Sigmoid colon (tissue), 4 donors: ENCODE measurements at regions not wholly inside any gene's neighbourhood (a gene's known extent, or its start where the extent isn't known, plus 50 kb on each side); places are given as distances from the start of the nearest gene placed in this dataset.
A peak's percentile ranks its signal among the peaks of the same experiment; 100 is the strongest.

Source experiments
- POLR2A ChIP-seq, 2 donors: fragments of 450-650 bp; IDR thresholded peaks; one replicate each; pipeline ENCODE4 v1.6.1; 2016; ENCODE audit warnings: antibody characterized with exemption in 2 of 2, mild to moderate bottlenecking in 2 of 2, moderate library complexity in 2 of 2
- POLR2AphosphoS5 ChIP-seq, 4 donors: sonication (generic); formaldehyde crosslinking; IDR thresholded peaks; one replicate each; pipeline ENCODE4 v1.6.1; 2017; ENCODE audit warnings: antibody characterized with exemption in 4 of 4
- TF ChIP-seq, protein P1 (sequence below), 4 experiments: fragments of 450-650 bp in 3 of 4; fragments of 200-600 bp in 1 of 4; IDR thresholded peaks; one replicate each; pipeline ENCODE4 v1.5.1; 2016 to 2019; ENCODE audit warnings: antibody characterized with exemption in 4 of 4, mild to moderate bottlenecking in 3 of 4, moderate library complexity in 2 of 4

DNA sequence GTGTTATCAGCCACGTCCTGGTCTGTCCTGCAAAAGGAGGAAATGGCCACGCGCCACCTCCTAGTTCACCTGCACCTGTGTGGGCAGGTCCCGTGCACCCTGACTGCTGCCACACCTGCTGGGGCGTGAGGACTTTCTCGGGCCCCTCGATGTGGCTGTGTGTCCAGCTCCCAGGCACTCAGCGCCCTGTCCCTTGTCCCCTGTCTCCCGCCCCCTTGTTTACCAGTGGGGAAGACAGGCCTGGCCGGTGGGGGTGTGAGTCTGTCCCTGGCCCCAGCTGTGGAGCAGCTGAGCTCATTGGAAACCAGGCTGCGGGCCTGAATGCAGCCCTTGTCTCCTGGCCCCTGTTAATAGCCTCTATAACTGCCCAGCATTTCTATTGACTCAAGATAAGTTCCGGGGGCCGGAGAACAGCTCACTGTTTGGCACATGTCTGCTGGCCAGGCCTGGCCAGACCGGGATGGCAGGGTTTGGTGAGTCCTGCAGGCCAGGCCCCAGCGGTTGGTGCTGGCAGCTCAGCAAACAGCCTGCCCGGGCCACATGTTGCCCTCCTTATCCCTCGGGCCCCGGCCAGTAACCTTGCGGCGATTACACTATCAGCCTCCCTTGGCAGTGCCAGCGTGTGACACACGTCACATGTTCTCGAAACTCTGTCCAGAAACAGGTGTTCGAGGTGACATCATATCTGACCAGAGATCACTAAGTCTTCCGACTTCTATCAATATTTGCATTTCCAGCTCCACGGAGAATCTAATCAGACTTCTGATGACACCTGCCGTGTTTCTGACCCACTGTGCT is 52.1 kb downstream of the FOXL3 start:
- TF ChIP-seq, protein P1, sequence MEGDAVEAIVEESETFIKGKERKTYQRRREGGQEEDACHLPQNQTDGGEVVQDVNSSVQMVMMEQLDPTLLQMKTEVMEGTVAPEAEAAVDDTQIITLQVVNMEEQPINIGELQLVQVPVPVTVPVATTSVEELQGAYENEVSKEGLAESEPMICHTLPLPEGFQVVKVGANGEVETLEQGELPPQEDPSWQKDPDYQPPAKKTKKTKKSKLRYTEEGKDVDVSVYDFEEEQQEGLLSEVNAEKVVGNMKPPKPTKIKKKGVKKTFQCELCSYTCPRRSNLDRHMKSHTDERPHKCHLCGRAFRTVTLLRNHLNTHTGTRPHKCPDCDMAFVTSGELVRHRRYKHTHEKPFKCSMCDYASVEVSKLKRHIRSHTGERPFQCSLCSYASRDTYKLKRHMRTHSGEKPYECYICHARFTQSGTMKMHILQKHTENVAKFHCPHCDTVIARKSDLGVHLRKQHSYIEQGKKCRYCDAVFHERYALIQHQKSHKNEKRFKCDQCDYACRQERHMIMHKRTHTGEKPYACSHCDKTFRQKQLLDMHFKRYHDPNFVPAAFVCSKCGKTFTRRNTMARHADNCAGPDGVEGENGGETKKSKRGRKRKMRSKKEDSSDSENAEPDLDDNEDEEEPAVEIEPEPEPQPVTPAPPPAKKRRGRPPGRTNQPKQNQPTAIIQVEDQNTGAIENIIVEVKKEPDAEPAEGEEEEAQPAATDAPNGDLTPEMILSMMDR (IDR thresholded peaks at IDR 0.05): no peak
- TF ChIP-seq POLR2A (IDR thresholded peaks at IDR 0.05) (no peak), POLR2AphosphoS5 (IDR thresholded peaks at IDR 0.05) (peak in 3 of 4 donors; percentile 12 to 36 (median 30))
